H1 (cell line): ENCODE measurements at regions not wholly inside any gene's neighbourhood (a gene's known extent, or its start where the extent isn't known, plus 50 kb on each side); places are given as distances from the start of the nearest gene placed in this dataset.

Experiments
- ATF3 ChIP-seq: IDR thresholded peaks from 2 replicates; pipeline ENCODE4 v1.6.1; 2011; ENCODE audit warnings: low read depth, mild to moderate bottlenecking, low read length; ENCODE audit not compliant: insufficient read depth
- BACH1 ChIP-seq: IDR thresholded peaks from 2 replicates; pipeline ENCODE4 v1.6.1; 2012; ENCODE audit warnings: low read length, improper control_type of control experiment
- BRCA1 ChIP-seq: IDR thresholded peaks from 2 replicates; pipeline ENCODE4 v1.6.1; 2012; ENCODE audit warnings: low read depth, low read length, improper control_type of control experiment
- CHD7 ChIP-seq: fragments of 300-600 bp; sonication (generic); IDR thresholded peaks from 2 replicates; pipeline ENCODE4 v1.7.1; 2012; ENCODE audit warnings: low read length, moderate library complexity, mild to moderate bottlenecking, inconsistent platforms; ENCODE audit not compliant: insufficient replicate concordance
- GTF2F1 ChIP-seq: IDR thresholded peaks from 2 replicates; pipeline ENCODE4 v1.6.1; 2012; ENCODE audit warnings: low read depth, low read length, improper control_type of control experiment, borderline replicate concordance
- JUN ChIP-seq: IDR thresholded peaks from 2 replicates; pipeline ENCODE4 v1.6.1; 2011; ENCODE audit warnings: low read depth, mild to moderate bottlenecking, improper control_type of control experiment, low read length
- RFX5 ChIP-seq: IDR thresholded peaks from 2 replicates; pipeline ENCODE4 v1.6.1; 2011; ENCODE audit warnings: low read depth, low read length, improper control_type of control experiment, borderline replicate concordance
- RXRA ChIP-seq: IDR thresholded peaks from 2 replicates; pipeline ENCODE4 v1.6.1; 2011; ENCODE audit warnings: low read depth, mild to moderate bottlenecking, low read length, moderate library complexity; ENCODE audit not compliant: insufficient read depth
- SIN3A ChIP-seq, 2 experiments: IDR thresholded peaks in 1 of 2; conservative IDR thresholded peaks in 1 of 2; 2 replicates each; pipeline ENCODE4 v1.6.1; 2011 to 2012; ENCODE audit warnings: low read length in 2 of 2, improper control_type of control experiment in 1 of 2, low read depth in 1 of 2, mild to moderate bottlenecking in 1 of 2
- SP1 ChIP-seq: IDR thresholded peaks from 2 replicates; pipeline ENCODE4 v1.6.1; 2011; ENCODE audit warnings: low read depth, low read length
- SP4 ChIP-seq: IDR thresholded peaks from 2 replicates; pipeline ENCODE4 v1.6.1; 2012; ENCODE audit warnings: low read length, inconsistent platforms
- TCF12 ChIP-seq: IDR thresholded peaks from 2 replicates; pipeline ENCODE4 v1.6.1; 2011; ENCODE audit warnings: low read depth, mild to moderate bottlenecking, low read length
- ZNF274 ChIP-seq: IDR thresholded peaks from 2 replicates; pipeline ENCODE4 v1.7.0; 2012; ENCODE audit warnings: low read length, borderline replicate concordance; ENCODE audit errors: extremely low read depth

GRCh38 chr4:18192901-18193300 lies 171.3 kb upstream of the LCORL start (continued):
- TF ChIP-seq CHD7 (no peak), RFX5 (no peak), ATF3 (no peak), RXRA (no peak), ZNF274 (no peak), SP1 (no peak), BACH1 (no peak), JUN (no peak), BRCA1 (no peak), GTF2F1 (no peak), TCF12 (no peak), SP4 (no peak), SIN3A (conservative IDR thresholded peaks at IDR 0.05 in 1 of 2, IDR thresholded peaks at IDR 0.05 in 1 of 2; ENCODE audit: low read depth in 1 of 2, low read length in 2 of 2) (no peak)
- TF ChIP-seq, all 59 proteins: peak for 0
